HG03159 (cell line): ENCODE measurements at regions not wholly inside any gene's neighbourhood (a gene's known extent, or its start where the extent isn't known, plus 50 kb on each side); places are given as distances from the start of the nearest gene placed in this dataset.

Experiments
- ATAC-seq: cut with Tn5 transposase; IDR thresholded peaks from one replicate; pipeline ENCODE4 v1.9.1; 2021; ENCODE audit warnings: mild to moderate bottlenecking, moderate library complexity; ENCODE audit not compliant: unreplicated experiment

- ATAC-seq, result no peak
Measured at GRCh38 chr2:144085016-144085415, 434.9 kb downstream of the ZEB2 start.

- no peak for ATAC-seq
Measured at GRCh38 chr2:144084114-144084661, 435.7 kb downstream of the ZEB2 start.

- ATAC-seq, result no peak
Measured at GRCh38 chr2:144083211-144083610, 436.7 kb downstream of the ZEB2 start.

GRCh38 chr2:144082777-144083176 is 437.1 kb downstream of the ZEB2 start:
- no peak for ATAC-seq

- peak; percentile 64 for ATAC-seq
Measured at GRCh38 chr2:144082327-144082726, 437.6 kb downstream of the ZEB2 start.

- no peak for ATAC-seq
Measured at GRCh38 chr2:144081272-144081671, 438.6 kb downstream of the ZEB2 start.

GRCh38 chr2:144079803-144080202 is 440.1 kb downstream of the ZEB2 start:
- ATAC-seq, result no peak

GRCh38 chr2:144078802-144079724 is 440.9 kb downstream of the ZEB2 start:
- no peak for ATAC-seq

GRCh38 chr2:144078106-144078505 is 441.8 kb downstream of the ZEB2 start:
- no peak for ATAC-seq

GRCh38 chr2:144074450-144074849 is 445.5 kb downstream of the ZEB2 start:
- no peak for ATAC-seq

- ATAC-seq, result no peak
Measured at GRCh38 chr2:144071461-144071860, 448.5 kb downstream of the ZEB2 start.

- ATAC-seq, result no peak
Measured at GRCh38 chr2:144067506-144067905, 452.4 kb downstream of the ZEB2 start.

- no peak for ATAC-seq
Measured at GRCh38 chr2:144063602-144064001, 456.3 kb downstream of the ZEB2 start.

GRCh38 chr2:144054911-144055310 is 465.0 kb downstream of the ZEB2 start:
- no peak for ATAC-seq

- ATAC-seq, result no peak
Measured at GRCh38 chr2:144052083-144052482, 467.8 kb downstream of the ZEB2 start.

- no peak for ATAC-seq
Measured at GRCh38 chr2:144049137-144049536, 470.8 kb downstream of the ZEB2 start.

GRCh38 chr2:144048631-144049060 is 471.3 kb downstream of the ZEB2 start:
- ATAC-seq, result no peak

- no peak for ATAC-seq
Measured at GRCh38 chr2:144042751-144043150, 477.2 kb downstream of the ZEB2 start.

GRCh38 chr2:144041612-144042011 is 478.3 kb downstream of the ZEB2 start:
- no peak for ATAC-seq

- no peak for ATAC-seq
Measured at GRCh38 chr2:144040834-144041233, 479.1 kb downstream of the ZEB2 start.

GRCh38 chr2:144032566-144032965 is 487.4 kb downstream of the ZEB2 start:
- ATAC-seq, result no peak

GRCh38 chr2:144030791-144031190 is 489.1 kb downstream of the ZEB2 start:
- no peak for ATAC-seq
